ENCODE measurements at regions not wholly inside any gene's neighbourhood (a gene's known extent, or its start where the extent isn't known, plus 50 kb on each side); places are given as distances from the start of the nearest gene placed in this dataset.

DNA sequence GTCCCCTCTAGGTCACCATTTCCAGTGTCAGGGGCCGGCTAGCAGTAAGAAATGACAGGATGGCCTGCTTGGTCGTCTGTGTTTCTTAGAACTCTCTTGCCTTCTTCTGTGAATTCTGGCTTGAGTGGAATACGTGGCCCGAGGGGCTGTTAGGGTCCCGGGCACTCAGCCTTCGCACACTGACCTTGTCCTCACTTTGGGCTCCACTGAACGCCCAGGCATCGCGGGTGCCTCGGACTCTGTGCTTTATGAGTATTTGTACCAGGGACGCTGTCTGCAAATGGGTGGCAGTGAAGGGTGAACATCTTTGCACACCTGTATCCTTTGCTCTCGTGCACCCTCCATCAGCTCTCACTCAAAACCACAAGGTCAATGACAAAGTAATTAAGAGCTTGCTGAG is 123.4 kb upstream of the ANO1 start:
- no peak for DNase-seq

DNA sequence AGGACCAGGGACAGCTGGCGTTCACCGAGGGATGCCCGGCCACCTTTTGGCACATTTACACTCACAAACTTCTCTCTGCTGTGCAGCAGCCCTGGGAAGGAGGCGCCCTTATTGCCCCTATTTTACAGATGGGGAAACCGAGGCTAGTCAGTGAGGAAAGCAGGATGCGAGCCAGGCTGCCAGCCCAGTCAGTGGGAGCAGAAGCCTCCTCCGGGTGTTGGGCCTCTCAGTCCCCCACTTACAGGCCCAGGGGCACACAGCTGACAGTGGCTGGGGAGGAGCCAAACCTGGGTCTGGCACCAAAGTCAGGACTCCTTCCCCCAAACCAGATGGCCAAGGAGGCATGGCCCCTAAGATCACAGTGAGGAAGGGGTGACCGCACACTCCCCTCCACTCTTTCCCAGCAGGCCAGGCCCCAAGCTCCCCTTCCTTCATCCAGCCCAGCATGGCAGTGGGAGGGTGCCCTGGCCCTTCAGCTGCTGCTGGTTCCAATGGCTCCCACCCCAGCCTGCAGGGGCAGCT is 121.4 kb upstream of the ANO1 start:
- DNase-seq: no peak

DNA sequence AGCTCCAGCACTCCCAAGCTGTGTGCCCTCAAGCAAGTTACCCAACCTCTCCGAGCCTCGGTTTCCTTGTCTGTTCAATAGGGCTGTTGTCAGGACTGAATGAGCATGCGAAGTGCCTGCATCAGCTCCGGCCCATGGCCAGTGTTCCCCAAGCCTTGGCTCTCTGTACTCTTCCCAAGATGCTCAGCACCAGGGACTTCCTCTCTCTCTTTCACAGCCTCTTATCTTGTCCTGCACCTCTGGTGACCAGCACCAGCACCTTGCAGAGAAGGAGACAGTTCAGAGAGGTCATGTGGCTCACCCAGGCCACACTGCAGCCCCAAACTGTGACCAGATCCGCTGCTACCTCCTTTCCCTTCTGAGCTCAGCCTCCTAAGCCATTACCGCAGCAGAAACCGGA is 120.3 kb upstream of the ANO1 start:
- DNase-seq: no peak

DNA sequence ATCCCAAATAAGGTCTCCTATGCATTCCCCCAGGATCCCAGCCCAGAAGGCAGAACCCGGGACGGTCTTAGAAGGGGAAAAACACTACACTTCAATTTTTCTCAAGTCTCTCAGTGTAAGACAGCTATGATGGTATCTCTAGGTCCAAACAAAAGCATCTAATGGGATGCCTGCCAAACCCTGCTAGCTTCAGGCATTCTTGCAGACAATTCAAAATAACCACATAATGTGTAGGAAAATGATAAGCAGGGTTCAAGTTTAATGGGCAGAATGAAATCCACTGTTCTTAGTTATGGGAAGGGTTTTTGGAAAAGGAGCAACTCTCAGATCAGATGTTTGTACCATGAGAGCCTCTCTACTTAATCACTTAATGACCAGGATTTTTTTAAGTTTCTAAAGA is 119.8 kb upstream of the ANO1 start:
- DNase-seq: no peak

DNA sequence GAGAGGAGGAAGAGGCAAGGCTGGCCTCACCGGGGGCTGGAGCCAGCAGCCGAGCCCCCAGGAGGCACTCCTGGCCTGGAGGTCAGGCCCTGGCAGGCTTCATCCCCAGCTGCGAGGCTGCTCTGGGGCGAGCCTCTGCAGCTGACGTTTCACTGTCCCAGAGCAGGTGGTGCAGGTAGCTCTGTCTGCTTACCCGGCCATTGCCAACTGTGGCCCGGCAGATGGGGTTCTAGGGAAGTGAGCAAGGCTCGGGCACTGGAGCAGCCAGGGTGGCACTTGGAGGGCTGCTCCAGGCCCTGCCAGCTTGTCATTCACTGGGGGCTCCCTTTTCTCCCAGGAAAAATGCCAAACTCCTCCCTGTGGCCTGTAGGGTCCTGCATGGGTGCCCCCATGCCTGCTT is 118.7 kb upstream of the ANO1 start:
- DNase-seq: no peak

DNA sequence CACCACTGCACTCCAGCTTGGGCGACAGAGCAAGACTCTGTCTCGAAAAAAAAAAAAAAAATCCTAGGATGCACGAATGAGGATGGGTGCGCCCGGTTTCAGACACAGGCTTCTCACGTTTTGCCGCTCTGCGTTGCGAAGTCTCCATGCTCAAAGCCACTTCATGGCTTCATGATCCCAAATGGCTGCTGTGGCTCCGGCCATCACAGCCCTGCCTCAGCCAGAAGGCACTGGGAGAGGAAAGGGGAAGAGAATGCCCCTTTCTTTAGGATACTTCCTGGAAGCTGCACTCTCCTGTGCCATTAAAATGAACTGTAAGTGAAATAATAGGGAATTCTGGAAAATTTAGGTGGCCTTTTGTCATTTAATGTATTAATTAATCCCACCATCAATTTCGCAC is 116.4 kb upstream of the ANO1 start:
- DNase-seq: no peak

DNA sequence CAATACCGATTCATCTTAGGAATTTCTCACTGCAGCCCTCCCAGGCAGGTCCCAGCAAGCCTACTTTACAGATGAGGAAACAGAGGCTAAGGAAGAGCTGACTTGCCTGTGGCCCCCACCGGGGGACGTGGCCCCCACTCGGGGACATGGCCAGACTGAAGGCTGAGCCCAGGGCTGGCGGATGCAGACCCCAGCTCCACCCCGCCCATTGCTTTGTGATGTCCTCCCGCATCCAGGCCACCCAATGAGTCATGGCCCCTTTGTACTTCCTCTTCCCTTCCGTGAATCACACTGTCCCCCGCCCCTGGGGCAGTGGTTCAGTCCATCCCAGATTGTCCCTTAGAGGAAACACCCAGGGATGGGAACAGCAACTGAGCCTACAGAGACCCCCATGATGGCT is 116.0 kb upstream of the ANO1 start:
- no peak for DNase-seq

DNA sequence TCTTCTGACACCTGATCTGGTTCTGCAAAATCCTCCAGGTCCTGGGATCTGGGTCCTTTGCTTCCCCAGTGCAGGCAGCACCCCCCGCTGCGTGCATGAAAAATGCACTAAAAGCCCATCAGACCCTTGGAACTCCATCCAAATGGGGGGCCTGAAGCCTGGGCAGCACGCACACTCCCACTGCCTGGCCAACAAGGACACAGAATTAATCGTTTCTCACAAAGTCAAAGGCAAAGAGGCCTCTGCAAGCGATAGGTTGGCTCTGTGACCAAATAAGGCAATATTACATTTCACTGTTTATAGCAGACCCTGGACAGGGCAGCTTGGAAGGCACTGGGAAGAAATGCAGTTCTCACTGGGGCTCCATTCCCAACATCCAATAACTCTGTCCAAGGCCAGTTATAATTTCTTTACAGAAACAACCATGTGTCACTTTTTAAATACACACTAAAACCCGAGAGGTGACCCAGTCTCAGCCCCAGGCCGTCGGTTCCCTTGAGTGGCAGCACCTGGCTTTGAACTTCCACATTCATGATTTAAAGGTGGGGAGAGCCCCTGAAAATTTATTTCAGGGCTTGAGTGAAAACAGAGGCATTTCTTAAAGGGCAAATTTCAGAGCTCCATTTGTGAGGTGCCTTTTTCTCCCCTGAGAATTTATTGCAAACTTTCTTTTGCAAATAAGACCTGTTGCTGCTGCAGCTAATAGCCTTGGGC is 114.4 kb upstream of the ANO1 start:
- DNase-seq: no peak

DNA sequence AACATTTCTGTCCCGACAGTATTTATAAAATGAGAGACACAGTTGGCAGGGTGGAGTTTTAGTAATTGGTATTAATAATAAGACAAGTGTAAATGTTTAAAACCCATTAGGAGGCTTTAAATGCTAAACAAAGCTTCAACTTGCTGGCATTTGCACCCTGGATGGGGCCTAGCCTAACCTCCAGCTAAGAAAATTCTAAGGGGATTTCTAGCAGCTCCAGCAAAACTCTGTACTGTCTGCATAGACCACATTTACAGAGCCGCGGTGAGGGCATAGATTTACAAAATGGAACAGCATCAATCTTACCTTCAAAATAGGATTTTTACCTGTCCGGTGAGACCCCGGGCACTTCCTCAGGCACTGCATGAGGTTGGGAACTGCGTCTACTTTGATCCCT is 113.9 kb upstream of the ANO1 start:
- no peak for DNase-seq

DNA sequence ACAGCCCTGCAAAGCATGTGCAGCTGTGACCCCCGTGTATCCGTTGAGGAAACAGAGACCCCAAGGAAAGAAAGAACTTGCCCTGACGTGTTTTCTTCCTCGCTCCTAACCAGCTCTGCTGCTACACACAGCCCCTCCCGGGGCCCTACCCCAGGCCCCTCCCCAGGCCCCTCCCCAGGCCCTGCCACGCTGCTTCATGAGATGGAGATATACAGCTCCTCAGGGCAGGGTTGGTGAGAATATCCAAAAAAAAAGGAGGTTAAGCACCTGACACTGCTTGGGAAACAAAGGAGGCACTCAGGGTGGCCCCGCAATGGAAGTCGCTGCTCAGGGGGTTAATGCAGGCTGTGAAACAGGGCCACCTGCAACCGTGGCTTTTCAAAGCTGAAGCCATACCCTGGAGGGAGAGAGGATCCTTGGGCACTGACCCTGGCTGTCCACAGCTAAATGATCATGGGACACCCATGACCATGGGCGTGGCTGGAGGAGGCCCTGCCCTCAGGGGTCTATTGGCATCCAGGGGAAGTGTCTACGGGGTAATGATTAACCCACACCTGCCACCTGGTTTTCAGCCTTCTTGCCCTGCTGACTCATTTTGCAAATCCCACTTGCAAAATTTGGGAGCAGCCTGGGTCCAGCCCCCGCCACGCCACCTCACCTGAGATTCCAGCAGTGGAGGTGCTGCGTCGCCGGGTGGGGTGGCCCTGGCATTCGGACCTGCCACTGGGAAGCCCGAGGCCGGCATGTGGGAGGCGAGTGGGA is 112.1 kb upstream of the ANO1 start:
- no peak for DNase-seq

DNA sequence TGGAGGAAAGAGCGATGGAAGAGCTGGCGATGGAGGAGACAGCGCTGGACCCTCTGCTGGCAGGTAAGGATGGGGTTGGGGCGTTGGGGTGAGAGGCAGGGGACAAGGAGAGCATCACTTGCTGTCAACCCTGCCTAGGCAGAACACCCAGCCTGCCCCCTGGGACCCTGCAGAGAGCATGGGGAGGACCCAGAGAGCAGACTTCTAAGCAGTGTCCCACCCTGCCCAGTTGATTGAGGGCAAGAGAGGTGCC is 111.6 kb upstream of the ANO1 start:
- no peak for DNase-seq

DNA sequence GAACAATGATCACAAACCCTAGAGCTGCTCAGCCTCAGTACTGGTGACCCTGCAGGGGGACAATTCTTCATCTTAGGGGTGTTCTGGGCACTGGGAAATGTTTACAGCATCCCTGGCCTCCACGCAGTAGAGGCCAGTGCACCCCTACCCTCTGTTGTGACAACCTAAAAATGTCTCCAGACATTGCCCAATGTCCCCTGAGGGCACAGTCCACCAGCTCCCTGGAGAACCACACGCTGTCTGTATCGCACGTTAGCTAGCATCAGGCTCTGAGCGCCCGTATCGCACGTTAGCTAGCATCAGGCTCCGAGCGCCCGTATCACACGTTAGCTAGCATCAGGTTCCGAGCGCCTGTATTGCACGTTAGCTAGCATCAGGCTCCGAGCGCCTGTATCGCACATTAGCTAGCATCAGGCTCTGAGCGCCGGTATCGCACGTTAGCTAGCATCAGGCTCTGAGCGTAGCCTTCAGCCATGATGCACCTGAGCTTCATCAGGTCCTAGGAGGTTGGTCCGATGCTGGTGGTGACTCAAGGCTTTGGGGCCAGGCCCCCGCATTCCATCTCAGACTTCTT is 111.1 kb upstream of the ANO1 start:
- no peak for DNase-seq

DNA sequence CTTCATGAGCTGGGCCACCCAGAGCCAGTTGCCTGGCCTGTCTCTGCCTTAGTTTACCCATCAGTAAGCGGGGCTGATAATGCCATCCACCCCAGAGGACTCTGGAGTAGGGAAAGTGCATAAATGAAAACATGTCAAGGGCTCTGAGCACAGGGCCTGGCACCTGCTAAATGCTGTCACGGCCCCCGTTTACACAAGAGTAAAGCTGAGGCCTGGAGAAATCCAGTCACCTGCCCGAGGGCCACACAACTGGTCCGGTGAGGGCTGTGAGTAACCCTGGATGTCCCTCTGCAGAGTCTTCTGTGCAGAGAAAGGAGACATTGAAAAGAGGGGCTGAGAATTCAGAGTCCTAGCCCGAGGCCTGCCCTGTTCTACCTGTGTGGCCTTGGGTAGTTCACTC is 110.6 kb upstream of the ANO1 start:
- no peak for DNase-seq

DNA sequence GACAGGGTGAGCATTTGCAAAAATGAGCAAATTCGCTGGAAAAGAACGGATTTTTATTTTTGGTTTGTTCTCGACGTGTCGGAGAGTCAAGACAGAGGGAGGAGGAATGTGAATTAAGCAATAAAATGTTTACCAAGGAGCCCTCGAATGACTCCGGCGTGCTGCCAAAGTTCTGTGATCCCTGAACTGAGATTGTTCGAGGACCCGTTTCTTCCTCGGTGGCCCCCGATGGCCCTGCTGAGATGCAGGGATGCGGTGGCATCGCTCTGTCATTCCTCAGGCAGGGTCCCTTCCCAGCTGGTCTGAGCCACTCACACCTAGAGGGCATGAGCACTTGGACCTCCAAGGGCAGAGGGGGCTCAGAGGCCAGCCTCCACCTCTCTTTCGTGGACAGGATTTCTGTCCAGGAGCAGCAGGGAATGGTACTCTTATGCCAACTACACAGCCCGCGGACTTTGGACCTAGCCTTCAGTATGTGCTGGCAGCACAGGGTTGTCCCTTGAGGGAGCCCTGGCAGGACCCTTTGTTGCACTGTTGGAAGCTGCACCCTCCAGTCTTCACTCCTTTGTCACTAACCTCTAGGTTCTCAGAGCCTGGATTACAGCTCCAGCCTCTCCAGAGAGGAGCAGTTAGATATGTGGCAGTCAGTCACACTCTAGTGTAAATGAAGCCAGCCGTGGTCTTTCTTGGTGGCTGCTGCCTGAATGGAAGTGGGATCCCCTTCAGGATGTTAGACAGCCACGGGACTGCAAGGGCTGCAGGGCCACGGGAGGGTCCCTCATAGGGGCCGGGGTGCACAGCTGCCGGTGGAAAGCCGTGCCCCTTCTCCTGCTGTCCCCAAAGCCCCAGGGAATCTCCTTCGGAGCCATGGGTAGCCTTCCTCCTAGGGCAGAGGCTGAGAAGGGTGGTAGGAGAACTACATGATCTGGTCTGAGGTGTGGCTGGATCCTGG is 109.4 kb upstream of the ANO1 start:
- no peak for DNase-seq

DNA sequence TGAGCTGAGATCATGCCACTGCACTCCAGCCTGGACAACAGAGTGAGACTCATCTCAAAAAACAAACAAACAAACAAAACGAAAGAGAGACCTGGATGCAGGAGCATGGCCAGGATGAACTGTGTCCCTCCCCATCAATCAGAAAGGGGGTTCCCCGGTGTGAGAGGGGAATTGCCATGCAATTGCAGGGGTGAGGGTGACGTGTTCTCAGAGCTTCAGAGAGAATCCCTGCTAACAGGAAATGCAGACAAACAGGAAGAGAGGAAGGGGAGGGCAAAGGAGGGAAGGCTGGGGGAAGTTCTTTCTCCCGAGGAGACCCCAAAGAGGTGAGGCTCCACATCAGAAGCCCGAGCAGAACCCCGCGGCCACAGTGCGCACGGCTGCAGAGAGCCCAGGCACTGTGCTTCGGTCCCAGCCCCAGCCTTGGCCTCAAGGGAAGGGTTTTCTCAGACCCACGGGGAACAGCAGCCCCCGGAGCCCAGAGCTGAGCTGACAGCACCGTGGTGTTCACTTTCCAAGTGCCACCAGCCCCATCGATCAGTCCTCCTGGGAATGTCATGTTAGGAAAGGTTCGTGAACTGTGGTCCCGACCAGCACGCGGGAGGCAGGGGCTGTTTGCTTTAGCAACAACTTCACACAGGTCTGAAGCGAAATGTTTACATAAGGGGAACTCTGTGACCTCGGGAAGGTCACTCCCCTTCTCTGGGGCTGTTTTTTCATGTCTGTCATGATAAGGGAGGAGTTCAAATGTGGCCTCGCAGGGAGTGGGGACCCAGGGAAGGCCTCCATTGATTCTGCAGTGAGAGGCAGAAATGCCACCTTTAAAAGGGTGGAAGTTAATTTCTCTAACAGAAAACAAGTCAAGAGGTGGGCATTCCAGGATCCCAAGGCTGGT is 108.0 kb upstream of the ANO1 start:
- no peak for DNase-seq

DNA sequence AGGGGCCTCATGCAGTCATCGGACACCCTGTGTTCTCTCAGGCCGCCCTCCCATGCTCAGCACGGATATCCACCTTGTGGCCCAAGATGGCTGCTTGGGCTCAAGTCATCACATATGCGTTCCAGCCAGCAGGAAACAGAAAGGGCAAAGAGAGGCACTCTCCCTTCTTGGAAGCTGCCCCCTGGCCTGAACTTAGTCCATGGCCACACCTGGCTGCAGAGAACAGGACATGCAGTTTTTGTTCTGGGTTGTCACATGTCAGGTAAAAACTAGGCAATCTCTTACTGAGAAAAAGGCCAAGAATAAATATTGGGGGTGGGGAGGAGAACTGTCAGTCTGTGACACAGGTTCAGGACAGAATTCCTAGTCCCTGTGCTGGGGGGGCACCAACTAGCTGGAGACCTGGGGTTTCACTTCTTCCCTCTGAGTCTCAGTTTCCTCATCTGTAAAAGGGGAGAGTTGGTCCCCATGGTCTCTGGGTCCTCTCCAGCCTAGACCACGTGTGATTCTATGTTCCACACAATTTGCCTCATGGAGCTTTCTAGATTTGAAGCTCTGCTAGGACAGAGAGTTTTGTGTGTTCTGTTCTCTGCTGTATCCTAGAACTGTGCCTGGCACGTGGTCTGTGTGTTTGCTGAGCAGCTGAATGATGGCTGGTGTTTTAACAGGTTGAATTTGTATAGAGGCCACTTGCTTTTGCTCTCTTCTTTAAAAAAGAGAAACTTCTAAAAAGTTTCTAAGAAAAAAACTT is 107.2 kb upstream of the ANO1 start:
- no peak for DNase-seq

DNA sequence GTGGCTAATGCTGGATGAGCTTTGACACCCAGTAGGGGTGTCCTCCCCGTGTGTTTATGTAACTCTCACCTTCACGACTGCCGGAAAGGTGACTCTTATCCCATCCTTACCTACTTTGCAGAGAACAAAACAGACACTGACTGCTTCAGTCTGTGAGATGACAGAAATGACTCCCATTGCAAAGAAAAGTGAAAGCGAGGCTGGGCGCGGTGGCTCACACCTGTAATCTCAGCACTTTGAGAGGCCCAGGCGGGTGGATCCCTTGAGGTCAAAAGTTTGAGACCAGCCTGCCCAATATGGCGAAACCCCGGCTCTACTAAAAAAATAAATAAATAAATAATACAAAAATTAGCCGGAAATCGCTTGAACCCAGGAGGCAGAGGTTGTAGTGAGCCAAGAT is 106.4 kb upstream of the ANO1 start:
- DNase-seq: no peak

DNA sequence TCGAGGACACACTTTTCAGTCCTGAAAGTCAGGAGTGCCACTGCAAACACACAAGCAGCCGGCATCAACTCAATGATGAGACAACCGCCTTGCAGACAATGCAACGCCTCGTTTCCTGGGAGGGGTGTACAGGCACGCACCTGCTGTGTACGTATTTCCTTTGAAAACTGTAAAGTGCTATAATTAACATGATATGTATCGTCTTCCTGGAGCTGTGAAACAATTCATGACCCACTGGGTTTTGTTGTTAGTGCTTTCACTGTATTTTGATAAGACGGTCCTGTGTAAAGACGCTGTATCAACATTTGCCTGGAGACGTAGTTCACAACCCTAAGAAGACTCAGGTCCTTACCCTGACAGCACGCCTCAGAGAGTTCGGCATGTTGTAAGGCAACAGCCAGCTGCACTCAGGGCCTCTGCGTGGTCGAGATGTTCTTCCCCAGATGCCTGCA is 105.7 kb upstream of the ANO1 start:
- no peak for DNase-seq

DNA sequence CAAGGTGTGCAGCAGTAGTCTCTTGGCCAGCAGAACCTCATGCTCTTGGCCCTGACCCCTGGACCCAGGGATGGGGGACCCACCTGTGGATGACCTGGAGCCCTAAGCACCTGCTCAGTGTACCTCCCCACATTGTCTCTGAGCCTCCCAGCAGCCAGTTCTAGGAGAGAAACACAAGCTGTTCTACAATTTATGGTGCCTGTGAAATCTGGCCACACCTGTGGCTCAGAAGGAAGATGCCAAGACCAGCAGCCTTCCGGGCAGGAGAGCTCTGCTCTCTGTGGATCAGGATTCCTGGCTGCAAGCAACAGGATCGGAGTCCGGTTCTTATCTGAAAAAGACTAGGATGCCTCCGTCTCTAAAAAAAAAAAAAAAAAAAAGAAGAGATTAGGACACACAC is 103.6 kb upstream of the ANO1 start:
- no peak for DNase-seq

DNA sequence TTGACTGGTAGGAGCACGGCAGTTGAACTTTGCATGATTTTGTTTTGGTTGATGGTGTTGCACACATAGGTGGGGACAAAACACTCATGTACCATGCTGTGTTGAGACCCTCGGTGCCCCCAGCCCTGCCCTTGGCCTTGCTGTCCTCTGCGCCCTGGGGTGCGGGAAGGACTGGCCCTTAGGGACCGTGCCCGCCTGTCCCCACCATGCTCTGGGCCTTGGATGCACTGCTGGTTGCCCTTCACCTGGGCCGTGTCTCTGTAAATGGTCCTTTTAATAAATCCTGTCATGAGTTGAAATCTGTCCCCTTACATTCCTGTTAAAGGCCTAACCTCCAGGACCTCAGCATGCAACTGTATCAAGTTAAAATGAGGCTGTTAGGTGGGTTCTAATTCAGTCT is 102.3 kb upstream of the ANO1 start:
- DNase-seq: no peak

DNA sequence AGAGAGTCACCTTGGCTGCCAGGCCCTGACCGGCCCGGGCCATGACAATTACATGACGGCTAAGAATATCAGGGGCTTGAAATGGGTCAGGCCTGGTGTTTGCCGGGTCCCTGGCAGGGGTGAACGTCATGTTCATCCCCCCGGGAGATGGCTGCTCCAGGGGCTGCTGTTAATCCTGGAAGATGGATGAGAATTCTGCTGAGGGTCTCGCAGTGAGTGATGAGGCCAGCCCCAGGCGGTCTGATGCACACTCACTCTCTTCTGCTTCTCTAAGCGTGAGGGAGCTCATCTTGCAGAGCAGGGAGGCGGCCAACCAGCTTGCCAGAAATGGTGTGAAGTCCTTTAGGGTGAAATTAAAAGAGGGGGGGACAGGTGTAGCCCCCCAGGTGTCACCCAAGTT is 101.3 kb upstream of the ANO1 start:
- DNase-seq: no peak

DNA sequence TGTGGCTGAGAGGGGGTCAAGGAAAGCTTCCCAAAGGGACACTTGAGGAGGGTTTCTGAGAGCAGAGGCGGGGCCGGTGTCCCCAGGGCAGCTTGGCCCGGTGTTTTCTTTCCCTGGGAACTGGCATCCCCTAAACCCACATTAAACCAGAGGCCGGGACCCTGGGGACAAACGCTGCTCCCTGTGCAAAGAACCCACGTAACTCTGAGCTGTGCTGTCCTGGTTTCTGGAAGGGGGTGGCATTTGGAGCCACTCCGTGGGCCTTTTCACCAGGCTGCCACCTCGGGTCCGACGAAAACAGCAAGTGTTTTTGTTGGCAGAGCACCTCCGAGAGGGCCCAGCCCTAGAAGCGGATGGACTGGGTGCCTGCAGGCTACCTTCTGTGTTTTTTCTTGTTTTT is 100.2 kb upstream of the ANO1 start:
- no peak for DNase-seq
